ENCODE measurements at regions not wholly inside any gene's neighbourhood (a gene's known extent, or its start where the extent isn't known, plus 50 kb on each side); places are given as distances from the start of the nearest gene placed in this dataset.
"Not testable (repeated sequence)": the region's sequence is repeated elsewhere in the genome, so short reads cannot be mapped to it uniquely, and the experiment has no call there.

GRCh38 chr7:136102881-136103280, 125.7 kb upstream of the MTPN start:
- no peaks in the 10 kb centered on the region for H3K23me2 ChIP-seq (ENCODE audit: insufficient read length, low read depth, low read length, poor library complexity, severe bottlenecking)
- no peaks in the 10 kb centered on the region for H3K27me3 ChIP-seq (ENCODE audit: insufficient read depth, low read length)
- H3K4me1 ChIP-seq (ENCODE audit: insufficient read depth, low read length) = no peaks in the 10 kb centered on the region
- H3K23ac ChIP-seq (ENCODE audit: insufficient read length, low read depth, low read length) = no peak overlapping the region
- H3K4me3 Mint-ChIP-seq = no peak overlapping the region
- TF ChIP-seq CTCF (conservative IDR thresholded peaks at IDR 0.05) = no peak
- no peak overlapping the region for H3K56ac ChIP-seq (ENCODE audit: insufficient read length, low read depth, low read length)
- peaks cover 13 to 17% of the 10 kb centered on the region in 2 experiments for H3K9me3 Mint-ChIP-seq
- peaks cover 6% of the 10 kb centered on the region for H3K9me3 ChIP-seq (ENCODE audit: control insufficient read depth, low read depth, low read length)
- H4K20me1 ChIP-seq (ENCODE audit: control insufficient read depth, insufficient read depth, insufficient read length) = no peaks in the 10 kb centered on the region
- 0 out of 2 replicates have a peak, but pooled peaks cover 2% of the 10 kb centered on the region for H3K27me3 Mint-ChIP-seq (ENCODE audit: low read depth)
- no peak overlapping the region for H3T11ph ChIP-seq (ENCODE audit: low read length)
- no peak overlapping the region for H3K27ac ChIP-seq (ENCODE audit: insufficient read length, low read depth, low read length)
- no peak overlapping the region for H3K27ac Mint-ChIP-seq
- no peak overlapping the region for H2BK12ac ChIP-seq (ENCODE audit: insufficient read length, low read depth, low read length)
- H2BK5ac ChIP-seq (ENCODE audit: insufficient read length, low read length) = no peak overlapping the region
- H3K4me1 Mint-ChIP-seq = no peaks in the 10 kb centered on the region
- H3K18ac ChIP-seq (ENCODE audit: insufficient read length, low read depth, low read length) = no peak overlapping the region
- no peak overlapping the region for H2AK5ac ChIP-seq (ENCODE audit: insufficient read length, low read length)
- peaks cover 4 to 19% (median 11%) of the 10 kb centered on the region in 3 experiments; a peak in 6 of 7 replicates for H3K36me3 Mint-ChIP-seq (ENCODE audit: insufficient read depth in 1 of 3, low read depth in 3 of 3)
- H3K79me1 ChIP-seq (ENCODE audit: insufficient read depth, low read depth, low read length, poor library complexity, severe bottlenecking) = no peaks in the 10 kb centered on the region
- no peak overlapping the region for H2BK15ac ChIP-seq (ENCODE audit: low read depth, low read length)
- H2BK120ac ChIP-seq (ENCODE audit: low read depth, low read length, poor library complexity, severe bottlenecking) = no peak overlapping the region
- H3K9ac ChIP-seq (ENCODE audit: extremely low read depth, insufficient read length, low read length) = no peak overlapping the region
- no peak overlapping the region for H3K4ac ChIP-seq (ENCODE audit: low read depth, low read length)
- DNase-seq = no peak
- H3K79me2 ChIP-seq (ENCODE audit: insufficient read depth, low read length) = no peaks in the 10 kb centered on the region
- H2BK20ac ChIP-seq (ENCODE audit: low read depth, low read length, poor library complexity, severe bottlenecking) = no peak overlapping the region
- H3K14ac ChIP-seq (ENCODE audit: insufficient read depth, low read length) = no peak overlapping the region
- H2AFZ ChIP-seq (ENCODE audit: low read length) = no peak overlapping the region
- no peak overlapping the region for H3K4me2 ChIP-seq (ENCODE audit: insufficient read depth, insufficient read length, low read length)
- H4K5ac ChIP-seq (ENCODE audit: insufficient read length, low read depth, low read length) = no peak overlapping the region
- no peak overlapping the region for H4K8ac ChIP-seq (replicated peaks; ENCODE audit: insufficient read length, low read depth, low read length)
- no peak overlapping the region for H4K91ac ChIP-seq (ENCODE audit: insufficient read length, low read depth, low read length)

GRCh38 chr7:136092714-136093113, 115.6 kb upstream of the MTPN start:
- not testable (repeated sequence) for H3K56ac ChIP-seq (ENCODE audit: insufficient read length, low read depth, low read length); H3K4me1 Mint-ChIP-seq; H3K27me3 Mint-ChIP-seq (ENCODE audit: low read depth); H3K79me2 ChIP-seq (ENCODE audit: insufficient read depth, low read length); H4K91ac ChIP-seq (ENCODE audit: insufficient read length, low read depth, low read length); H2BK5ac ChIP-seq (ENCODE audit: insufficient read length, low read length); H3K4me2 ChIP-seq (ENCODE audit: insufficient read depth, insufficient read length, low read length); H4K20me1 ChIP-seq (ENCODE audit: control insufficient read depth, insufficient read depth, insufficient read length); H3K4ac ChIP-seq (ENCODE audit: low read depth, low read length); H4K5ac ChIP-seq (ENCODE audit: insufficient read length, low read depth, low read length); H3T11ph ChIP-seq (ENCODE audit: low read length); H3K4me1 ChIP-seq (ENCODE audit: insufficient read depth, low read length); H2BK12ac ChIP-seq (ENCODE audit: insufficient read length, low read depth, low read length); H3K23ac ChIP-seq (ENCODE audit: insufficient read length, low read depth, low read length); H3K27ac ChIP-seq (ENCODE audit: insufficient read length, low read depth, low read length); H2BK20ac ChIP-seq (ENCODE audit: low read depth, low read length, poor library complexity, severe bottlenecking); DNase-seq; H3K14ac ChIP-seq (ENCODE audit: insufficient read depth, low read length); H3K18ac ChIP-seq (ENCODE audit: insufficient read length, low read depth, low read length); H3K27me3 ChIP-seq (ENCODE audit: insufficient read depth, low read length); H3K9ac ChIP-seq (ENCODE audit: extremely low read depth, insufficient read length, low read length); H2AK5ac ChIP-seq (ENCODE audit: insufficient read length, low read length); H2BK15ac ChIP-seq (ENCODE audit: low read depth, low read length); H2BK120ac ChIP-seq (ENCODE audit: low read depth, low read length, poor library complexity, severe bottlenecking); H4K8ac ChIP-seq (replicated peaks; ENCODE audit: insufficient read length, low read depth, low read length); H3K79me1 ChIP-seq (ENCODE audit: insufficient read depth, low read depth, low read length, poor library complexity, severe bottlenecking); H3K9me3 Mint-ChIP-seq; H3K4me3 Mint-ChIP-seq; H3K36me3 Mint-ChIP-seq (ENCODE audit: insufficient read depth in 1 of 3, low read depth in 3 of 3); H3K9me3 ChIP-seq (ENCODE audit: control insufficient read depth, low read depth, low read length); H3K23me2 ChIP-seq (ENCODE audit: insufficient read length, low read depth, low read length, poor library complexity, severe bottlenecking); H2AFZ ChIP-seq (ENCODE audit: low read length); H3K27ac Mint-ChIP-seq
- WGBS (ENCODE audit: extremely low coverage, insufficient read length, low lambda C conversion rate) = no CpG with 5 or more reads among the region's 5 CpGs
